K562 (cell line): ENCODE measurements at regions not wholly inside any gene's neighbourhood (a gene's known extent, or its start where the extent isn't known, plus 50 kb on each side); places are given as distances from the start of the nearest gene placed in this dataset.

Experiments used
- CTCF ChIP-seq, 3 experiments: IDR thresholded peaks in 2 of 3; conservative IDR thresholded peaks in 1 of 3; 2 replicates each; pipeline ENCODE4 v1.5.1; 2011 to 2012; ENCODE audit warnings: low read length in 3 of 3, mild to moderate bottlenecking in 3 of 3, control low read depth in 2 of 3, improper control_type of control experiment in 1 of 3, inconsistent platforms in 1 of 3, low read depth in 1 of 3, mixed read lengths in 1 of 3, moderate library complexity in 1 of 3; ENCODE audit not compliant: insufficient read depth in 2 of 3
- ZBTB5 ChIP-seq: fragments of 450-650 bp; IDR thresholded peaks from 2 replicates; pipeline ENCODE4 v1.6.1; 2017; ENCODE audit warnings: antibody characterized with exemption
- ZNF239 ChIP-seq: fragments of 250-450 bp; sonication (Bioruptor Pico); IDR thresholded peaks from 2 replicates; pipeline ENCODE4 v1.4.0; 2020; ENCODE audit warnings: mild to moderate bottlenecking
- ZNF766 ChIP-seq: fragments of 200-800 bp; sonication (Bioruptor generic); conservative IDR thresholded peaks from 2 replicates; pipeline ENCODE4 v1.6.1; 2016; ENCODE audit warnings: missing genetic modification characterization, missing compliant biosample characterization
- TF ChIP-seq, protein P1 (sequence below), 2 experiments: IDR thresholded peaks; 2 replicates each; pipeline ENCODE4 v1.6.1; 2012; ENCODE audit warnings: improper control_type of control experiment in 2 of 2, low read depth in 2 of 2, low read length in 2 of 2, borderline replicate concordance in 1 of 2

DNA sequence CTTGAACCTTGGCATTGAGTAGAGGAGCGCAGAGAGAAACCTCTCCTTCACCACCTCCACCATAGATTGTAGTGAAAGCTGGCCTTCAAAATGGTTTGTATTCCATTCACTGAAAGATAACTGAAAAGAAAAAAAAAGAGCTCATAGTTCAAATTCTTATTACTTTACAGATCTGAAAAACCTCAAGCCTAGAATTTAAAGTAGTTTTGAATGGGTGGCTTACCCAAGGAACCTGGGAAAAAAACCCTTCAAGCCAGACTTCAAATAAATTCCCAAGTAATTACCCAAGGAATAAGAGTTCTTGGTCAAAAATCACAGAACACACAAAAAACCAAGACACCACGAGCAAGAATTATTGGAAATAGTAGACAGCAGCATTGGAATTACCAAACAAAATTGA lies 83.6 kb upstream of the TMEM33 start:
- TF ChIP-seq CTCF (IDR thresholded peaks at IDR 0.05 in 2 of 3, conservative IDR thresholded peaks at IDR 0.05 in 1 of 3; ENCODE audit: insufficient read depth in 2 of 3, low read depth in 1 of 3, low read length in 3 of 3) (no peak), ZNF239 (CRISPR knock-in tag) (no peak), ZBTB5 (no peak), ZNF766 (CRISPR knock-in tag) (no peak)
- TF ChIP-seq, protein P1, sequence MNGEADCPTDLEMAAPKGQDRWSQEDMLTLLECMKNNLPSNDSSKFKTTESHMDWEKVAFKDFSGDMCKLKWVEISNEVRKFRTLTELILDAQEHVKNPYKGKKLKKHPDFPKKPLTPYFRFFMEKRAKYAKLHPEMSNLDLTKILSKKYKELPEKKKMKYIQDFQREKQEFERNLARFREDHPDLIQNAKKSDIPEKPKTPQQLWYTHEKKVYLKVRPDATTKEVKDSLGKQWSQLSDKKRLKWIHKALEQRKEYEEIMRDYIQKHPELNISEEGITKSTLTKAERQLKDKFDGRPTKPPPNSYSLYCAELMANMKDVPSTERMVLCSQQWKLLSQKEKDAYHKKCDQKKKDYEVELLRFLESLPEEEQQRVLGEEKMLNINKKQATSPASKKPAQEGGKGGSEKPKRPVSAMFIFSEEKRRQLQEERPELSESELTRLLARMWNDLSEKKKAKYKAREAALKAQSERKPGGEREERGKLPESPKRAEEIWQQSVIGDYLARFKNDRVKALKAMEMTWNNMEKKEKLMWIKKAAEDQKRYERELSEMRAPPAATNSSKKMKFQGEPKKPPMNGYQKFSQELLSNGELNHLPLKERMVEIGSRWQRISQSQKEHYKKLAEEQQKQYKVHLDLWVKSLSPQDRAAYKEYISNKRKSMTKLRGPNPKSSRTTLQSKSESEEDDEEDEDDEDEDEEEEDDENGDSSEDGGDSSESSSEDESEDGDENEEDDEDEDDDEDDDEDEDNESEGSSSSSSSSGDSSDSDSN (IDR thresholded peaks at IDR 0.05; ENCODE audit: borderline replicate concordance in 1 of 2, low read depth in 2 of 2, low read length in 2 of 2), result no peak
